Fibroblast of lung (primary cell): ENCODE measurements at regions not wholly inside any gene's neighbourhood (a gene's known extent, or its start where the extent isn't known, plus 50 kb on each side); places are given as distances from the start of the nearest gene placed in this dataset.

Experiments
- DNase-seq, 2 donors: peaks; one replicate each; pipeline versions ENCODE4 v3.0.0 to v3.0.0-alpha.2; 2010; ENCODE audit warnings: low read depth in 2 of 2
- H2AFZ ChIP-seq: 2 replicates; pipeline ENCODE4 v1.5.1; 2012; ENCODE audit warnings: low read length, control low read depth, inconsistent platforms
- H3K27ac ChIP-seq: 2 replicates; pipeline ENCODE4 v1.5.1; 2011; ENCODE audit warnings: low read length, control low read depth; ENCODE audit not compliant: insufficient read depth
- H3K27me3 ChIP-seq: 2 replicates; pipeline ENCODE4 v1.5.1; 2011; ENCODE audit warnings: mild to moderate bottlenecking, low read length; ENCODE audit not compliant: control insufficient read depth, insufficient read depth
- H3K36me3 ChIP-seq: 2 replicates; pipeline ENCODE4 v1.5.1; 2011; ENCODE audit warnings: low read length; ENCODE audit not compliant: control insufficient read depth, insufficient read depth
- H3K4me1 ChIP-seq: 2 replicates; pipeline ENCODE4 v1.5.1; 2011; ENCODE audit warnings: low read length; ENCODE audit not compliant: control insufficient read depth, insufficient read depth; ENCODE audit errors: extremely low read depth
- H3K4me2 ChIP-seq: 2 replicates; pipeline ENCODE4 v1.5.1; 2011; ENCODE audit warnings: low read length, control low read depth; ENCODE audit not compliant: insufficient read depth; ENCODE audit errors: extremely low read depth
- H3K4me3 ChIP-seq, 4 experiments: fragments of 200-600 bp in 1 of 4; sonication (generic) in 1 of 4; replicated peaks in 1 of 4; 2 replicates each; pipeline ENCODE4 v1.5.1; 2011 to 2016; ENCODE audit warnings: low read length in 4 of 4, low read depth in 3 of 4, mild to moderate bottlenecking in 3 of 4, control low read depth in 2 of 4, inconsistent platforms in 1 of 4, mixed read lengths in 1 of 4; ENCODE audit not compliant: insufficient read depth in 1 of 4; ENCODE audit errors: control extremely low read depth in 1 of 4
- H3K79me2 ChIP-seq: 2 replicates; pipeline ENCODE4 v1.5.1; 2012; ENCODE audit warnings: mild to moderate bottlenecking, low read length, inconsistent platforms; ENCODE audit not compliant: control insufficient read depth, insufficient read depth
- H3K9ac ChIP-seq: 2 replicates; pipeline ENCODE4 v1.5.1; 2011; ENCODE audit warnings: mild to moderate bottlenecking, low read length, control low read depth; ENCODE audit not compliant: insufficient read depth
- H3K9me3 ChIP-seq: 2 replicates; pipeline ENCODE4 v1.5.1; 2012; ENCODE audit warnings: low read depth, low read length; ENCODE audit not compliant: control insufficient read depth, insufficient read depth
- H4K20me1 ChIP-seq: 2 replicates; pipeline ENCODE4 v1.5.1; 2011; ENCODE audit warnings: low read length; ENCODE audit not compliant: control insufficient read depth, insufficient read depth; ENCODE audit errors: extremely low read depth
- CTCF ChIP-seq, 2 donors: IDR thresholded peaks in 1 of 2; conservative IDR thresholded peaks in 1 of 2; 1 replicate in 1 of 2; 2 replicates in 1 of 2; pipeline ENCODE4 v1.5.1; 2011 to 2012; ENCODE audit warnings: low read length in 2 of 2, control low read depth in 1 of 2, inconsistent platforms in 1 of 2, low read depth in 1 of 2, mild to moderate bottlenecking in 1 of 2
- EZH2 ChIP-seq: IDR thresholded peaks from 2 replicates; pipeline ENCODE4 v1.5.1; 2012; ENCODE audit warnings: low read length, control low read depth, mild to moderate bottlenecking; ENCODE audit errors: missing control alignments

- Histone ChIP-seq H3K9me3 (no peaks in the 10 kb centered on the region), H3K79me2 (no peaks in the 10 kb centered on the region), H3K27me3 (no peaks in the 10 kb centered on the region), H4K20me1 (no peaks in the 10 kb centered on the region), H3K4me2 (no peak overlapping the region), H3K27ac (no peak overlapping the region), H3K9ac (no peak overlapping the region), H2AFZ (no peak overlapping the region), H3K36me3 (no peaks in the 10 kb centered on the region), H3K4me1 (no peaks in the 10 kb centered on the region), H3K4me3 (no peak overlapping the region)
- DNase-seq: no peak
- TF ChIP-seq EZH2 (no peak), CTCF (conservative IDR thresholded peaks at IDR 0.05 in 1 of 2, IDR thresholded peaks at IDR 0.05 in 1 of 2; ENCODE audit: low read depth in 1 of 2, low read length in 2 of 2) (no peak)
Measured at GRCh38 chr18:38886235-38886634, 1320.6 kb upstream of the CELF4 start.

GRCh38 chr18:38884050-38884449 is 1318.5 kb upstream of the CELF4 start:
- DNase-seq: no peak
- no peaks in the 10 kb centered on the region for H4K20me1 ChIP-seq
- H2AFZ ChIP-seq: no peak overlapping the region
- H3K36me3 ChIP-seq: no peaks in the 10 kb centered on the region
- no peaks in the 10 kb centered on the region for H3K79me2 ChIP-seq
- no peak overlapping the region for H3K27ac ChIP-seq
- no peak overlapping the region for H3K4me3 ChIP-seq
- H3K9me3 ChIP-seq: no peaks in the 10 kb centered on the region
- TF ChIP-seq CTCF (conservative IDR thresholded peaks at IDR 0.05 in 1 of 2, IDR thresholded peaks at IDR 0.05 in 1 of 2; ENCODE audit: low read depth in 1 of 2, low read length in 2 of 2) (no peak), EZH2 (no peak)
- no peaks in the 10 kb centered on the region for H3K4me1 ChIP-seq
- no peak overlapping the region for H3K9ac ChIP-seq
- H3K4me2 ChIP-seq: no peak overlapping the region
- H3K27me3 ChIP-seq: no peaks in the 10 kb centered on the region

GRCh38 chr18:38883111-38883510 is 1317.5 kb upstream of the CELF4 start:
- Histone ChIP-seq H3K27me3 (no peaks in the 10 kb centered on the region), H3K9ac (no peak overlapping the region), H3K36me3 (no peaks in the 10 kb centered on the region), H3K79me2 (no peaks in the 10 kb centered on the region), H2AFZ (no peak overlapping the region), H4K20me1 (no peaks in the 10 kb centered on the region), H3K4me3 (no peak overlapping the region), H3K4me1 (no peaks in the 10 kb centered on the region), H3K9me3 (no peaks in the 10 kb centered on the region), H3K27ac (no peak overlapping the region), H3K4me2 (no peak overlapping the region)
- TF ChIP-seq CTCF (conservative IDR thresholded peaks at IDR 0.05 in 1 of 2, IDR thresholded peaks at IDR 0.05 in 1 of 2; ENCODE audit: low read depth in 1 of 2, low read length in 2 of 2): no peak
- TF ChIP-seq EZH2: no peak
- DNase-seq: no peak
